IMR-90 (cell line): ENCODE measurements at regions not wholly inside any gene's neighbourhood (a gene's known extent, or its start where the extent isn't known, plus 50 kb on each side); places are given as distances from the start of the nearest gene placed in this dataset.

Experiments
- ATAC-seq: fragments of 200-7000 bp; cut with Tn5 transposase; 2 replicates; pipeline ENCODE4 v1.9.1; 2020; ENCODE audit warnings: low read depth, mild to moderate bottlenecking, moderate library complexity
- BruUV-seq: library from RNA; stranded (reverse); fragments of 400-500 nt; replicated peaks from 2 replicates; lab custom pipeline; 2021; lab: Mats Ljungman, UMichigan
- CTCF ChIA-PET: fragments of 300-600 bp; formaldehyde crosslinking; extraction: SDS; loops from one replicate; lab custom pipeline; 2021; ENCODE audit warnings: antibody characterized with exemption; lab: Yijun Ruan, JAX
- POLR2A ChIA-PET: fragments of 300-600 bp; sonication (Branson Sonifier 250); formaldehyde crosslinking; loops from one replicate; lab custom pipeline; 2022; ENCODE audit warnings: antibody characterized with exemption; ENCODE audit not compliant: unreplicated experiment; lab: Charles Lee
- DNase-seq: peaks from one replicate; pipeline ENCODE4 v3.0.0; 2013
- H2AFZ ChIP-seq: replicated peaks from 2 replicates; pipeline ENCODE3; 2013; ENCODE audit warnings: low read length, mild to moderate bottlenecking; ENCODE audit not compliant: poor library complexity
- H2AK5ac ChIP-seq: 2 replicates; pipeline ENCODE4 v1.6.1; 2013; ENCODE audit warnings: low read depth, low read length, inconsistent platforms
- H2AK9ac ChIP-seq: replicated peaks from 2 replicates; pipeline ENCODE3; 2013; ENCODE audit warnings: mild to moderate bottlenecking, low read depth, low read length, moderate library complexity; ENCODE audit not compliant: poor library complexity
- H2BK120ac ChIP-seq: 2 replicates; pipeline ENCODE4 v1.6.1; 2013; ENCODE audit warnings: low read depth, low read length, inconsistent platforms
- H2BK15ac ChIP-seq: 3 replicates; pipeline ENCODE4 v1.6.1; 2013; ENCODE audit warnings: low read depth, low read length, inconsistent platforms
- H2BK20ac ChIP-seq: 2 replicates; pipeline ENCODE4 v1.6.1; 2013; ENCODE audit warnings: low read depth, mild to moderate bottlenecking, inconsistent platforms, low read length, moderate library complexity
- H2BK5ac ChIP-seq: 2 replicates; pipeline ENCODE4 v1.6.1; 2013; ENCODE audit warnings: mild to moderate bottlenecking, low read depth, low read length, inconsistent platforms; ENCODE audit not compliant: poor library complexity, severe bottlenecking
- H3K14ac ChIP-seq: replicated peaks from 2 replicates; pipeline ENCODE4 v1.6.1; 2013; ENCODE audit warnings: low read depth, low read length, inconsistent platforms
- H3K18ac ChIP-seq: 2 replicates; pipeline ENCODE4 v1.6.1; 2013; ENCODE audit warnings: low read depth, low read length, control low read depth
- H3K23ac ChIP-seq: 2 replicates; pipeline ENCODE4 v1.6.1; 2013; ENCODE audit warnings: low read depth, low read length, inconsistent platforms
- H3K27ac ChIP-seq: 2 replicates; pipeline ENCODE4 v1.5.1; 2013; ENCODE audit warnings: mild to moderate bottlenecking, control low read depth, low read length; ENCODE audit not compliant: insufficient read depth
- H3K27me3 ChIP-seq: 2 replicates; pipeline ENCODE4 v1.6.1; 2013; ENCODE audit warnings: low read length; ENCODE audit not compliant: control insufficient read depth, insufficient read depth
- H3K36me3 ChIP-seq: 2 replicates; pipeline ENCODE4 v1.6.1; 2013; ENCODE audit warnings: low read length, mixed read lengths; ENCODE audit not compliant: control insufficient read depth, insufficient read depth
- H3K4ac ChIP-seq: 2 replicates; pipeline ENCODE4 v1.6.1; 2013; ENCODE audit warnings: low read depth, low read length, inconsistent platforms
- H3K4me1 ChIP-seq: 2 replicates; pipeline ENCODE4 v1.6.1; 2013; ENCODE audit warnings: low read length, mixed read lengths; ENCODE audit not compliant: control insufficient read depth, insufficient read depth
- H3K4me2 ChIP-seq: 2 replicates; pipeline ENCODE4 v1.6.1; 2013; ENCODE audit warnings: low read depth, mild to moderate bottlenecking, control low read depth, low read length, moderate library complexity
- H3K4me3 ChIP-seq: 2 replicates; pipeline ENCODE4 v1.5.1; 2013; ENCODE audit warnings: low read depth, mild to moderate bottlenecking, control low read depth, low read length, moderate library complexity; ENCODE audit not compliant: insufficient read depth
- H3K56ac ChIP-seq: 2 replicates; pipeline ENCODE4 v1.6.1; 2013; ENCODE audit warnings: low read length, inconsistent platforms; ENCODE audit not compliant: insufficient read depth; ENCODE audit errors: extremely low read depth
- H3K79me1 ChIP-seq, 2 experiments: 2 replicates each; pipeline ENCODE4 v1.6.1; 2013; ENCODE audit warnings: low read length in 2 of 2, inconsistent platforms in 1 of 2, low read depth in 1 of 2
- H3K9ac ChIP-seq: 2 replicates; pipeline ENCODE4 v1.6.1; 2013; ENCODE audit warnings: low read depth, low read length, control low read depth
- H3K9me1 ChIP-seq: 2 replicates; pipeline ENCODE4 v1.6.1; 2013; ENCODE audit warnings: low read length, inconsistent platforms; ENCODE audit not compliant: insufficient read depth
- H3K9me3 ChIP-seq: 2 replicates; pipeline ENCODE4 v1.6.1; 2013; ENCODE audit warnings: low read length; ENCODE audit not compliant: control insufficient read depth, insufficient read depth
- H4K20me1 ChIP-seq: 2 replicates; pipeline ENCODE4 v1.6.1; 2013; ENCODE audit warnings: low read length, inconsistent platforms; ENCODE audit not compliant: insufficient read depth
- H4K5ac ChIP-seq: 2 replicates; pipeline ENCODE4 v1.6.1; 2013; ENCODE audit warnings: mild to moderate bottlenecking, low read depth, low read length, control low read depth
- H4K8ac ChIP-seq, 2 experiments: 2 replicates each; pipeline ENCODE4 v1.6.1; 2013; ENCODE audit warnings: low read depth in 2 of 2, low read length in 2 of 2, control low read depth in 1 of 2, inconsistent platforms in 1 of 2
- H4K91ac ChIP-seq: 2 replicates; pipeline ENCODE4 v1.6.1; 2013; ENCODE audit warnings: low read depth, low read length, inconsistent platforms; ENCODE audit not compliant: insufficient read depth
- NFE2L2 ChIP-seq: fragments of 150-350 bp; IDR thresholded peaks from 2 replicates; pipeline ENCODE4 v1.6.1; 2016; ENCODE audit warnings: low read depth, mild to moderate bottlenecking, low read length
- RAD21 ChIP-seq: IDR thresholded peaks from 2 replicates; pipeline ENCODE4 v1.6.1; 2012; ENCODE audit warnings: low read length, improper control_type of control experiment
- SMC3 ChIP-seq: fragments of 150-350 bp; IDR thresholded peaks from 2 replicates; pipeline ENCODE4 v1.6.1; 2016; ENCODE audit warnings: low read depth, mild to moderate bottlenecking, antibody characterized with exemption, low read length, moderate library complexity
- WGBS, 2 experiments: methylation state at CpG; one replicate each; pipeline versions ENCODE4 v1.1.5 to v1.1.7; 2013; ENCODE audit warnings: missing lambda C conversion rate in 2 of 2; ENCODE audit not compliant: insufficient read length in 1 of 2; ENCODE audit errors: extremely low coverage in 2 of 2; 5-methylcytosine and 5-hydroxymethylcytosine counted together
- dilution Hi-C: fragments of 300-500 bp; cut with HindIII; formaldehyde crosslinking; loops from one replicate; pipeline ENCODE4 v1.14.3; 2018; ENCODE audit warnings: low sequenced_read_pairs; ENCODE audit not compliant: unreplicated experiment
- in situ Hi-C: fragments of 300-500 bp; cut with MboI; formaldehyde crosslinking; loops from 3 replicates; pipeline ENCODE4 v1.14.3; 2019; ENCODE audit warnings: low sequenced_read_pairs, inconsistent platforms, mixed read lengths
- intact Hi-C: fragments of 100-400 bp; cut with micrococcal nuclease; formaldehyde crosslinking; loops from 2 replicates; pipeline ENCODE4 v1.10.0; 2022
- TF ChIP-seq, protein P1 (sequence below): conservative IDR thresholded peaks from 2 replicates; pipeline ENCODE4 v1.5.1; 2012; ENCODE audit warnings: mild to moderate bottlenecking, low read depth, low read length, improper control_type of control experiment

DNA sequence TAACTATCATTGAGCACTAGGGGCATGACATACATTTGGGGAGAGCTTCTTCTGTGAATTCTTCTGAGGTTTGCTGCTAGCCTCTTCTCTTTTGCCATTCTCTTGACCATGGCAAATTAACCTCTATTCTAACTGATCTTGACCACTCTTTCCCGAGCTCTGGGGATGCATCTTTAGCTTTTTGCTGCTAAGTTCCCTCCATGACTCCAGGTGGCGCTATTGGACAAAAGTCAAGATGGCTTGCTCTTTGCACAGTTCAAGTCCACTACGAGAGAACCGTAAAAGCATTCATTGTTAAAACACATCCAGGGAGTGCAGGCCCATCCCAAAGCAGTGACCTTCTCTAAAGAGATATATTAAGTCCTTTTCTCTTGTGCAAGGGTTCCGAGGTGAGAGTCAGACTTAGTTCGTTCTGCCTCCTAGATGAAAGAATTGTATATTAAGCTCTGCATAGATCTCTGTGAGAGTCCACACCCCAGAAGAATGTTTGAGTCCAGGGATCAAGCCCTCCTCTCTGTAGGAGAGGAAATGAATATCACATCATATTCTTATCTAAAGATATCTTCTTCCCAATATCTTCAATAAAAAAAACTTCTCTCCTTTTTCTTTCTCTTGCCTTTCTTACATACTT lies 1152.9 kb upstream of the CDH6 start:
- H3K36me3 ChIP-seq, result no peaks in the 10 kb centered on the region
- peak; percentile 44 for TF ChIP-seq SMC3
- TF ChIP-seq, protein P1, sequence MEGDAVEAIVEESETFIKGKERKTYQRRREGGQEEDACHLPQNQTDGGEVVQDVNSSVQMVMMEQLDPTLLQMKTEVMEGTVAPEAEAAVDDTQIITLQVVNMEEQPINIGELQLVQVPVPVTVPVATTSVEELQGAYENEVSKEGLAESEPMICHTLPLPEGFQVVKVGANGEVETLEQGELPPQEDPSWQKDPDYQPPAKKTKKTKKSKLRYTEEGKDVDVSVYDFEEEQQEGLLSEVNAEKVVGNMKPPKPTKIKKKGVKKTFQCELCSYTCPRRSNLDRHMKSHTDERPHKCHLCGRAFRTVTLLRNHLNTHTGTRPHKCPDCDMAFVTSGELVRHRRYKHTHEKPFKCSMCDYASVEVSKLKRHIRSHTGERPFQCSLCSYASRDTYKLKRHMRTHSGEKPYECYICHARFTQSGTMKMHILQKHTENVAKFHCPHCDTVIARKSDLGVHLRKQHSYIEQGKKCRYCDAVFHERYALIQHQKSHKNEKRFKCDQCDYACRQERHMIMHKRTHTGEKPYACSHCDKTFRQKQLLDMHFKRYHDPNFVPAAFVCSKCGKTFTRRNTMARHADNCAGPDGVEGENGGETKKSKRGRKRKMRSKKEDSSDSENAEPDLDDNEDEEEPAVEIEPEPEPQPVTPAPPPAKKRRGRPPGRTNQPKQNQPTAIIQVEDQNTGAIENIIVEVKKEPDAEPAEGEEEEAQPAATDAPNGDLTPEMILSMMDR, result peak; percentile 59
- TF ChIP-seq NFE2L2, result no peak
- TF ChIP-seq RAD21, result peak; percentile 68
- no peak overlapping the region for H2BK120ac ChIP-seq
- H3K18ac ChIP-seq, result no peak overlapping the region
- no peak overlapping the region for H2AK5ac ChIP-seq
- H4K8ac ChIP-seq, result no peak overlapping the region
- no peaks in the 10 kb centered on the region for H4K20me1 ChIP-seq
- no peak overlapping the region for H3K27ac ChIP-seq
- no peak overlapping the region for H2BK20ac ChIP-seq
- no peak overlapping the region for H2AFZ ChIP-seq
- 10% methylated on average over 2 of the region's 6 CpGs; no CpG with 5 or more reads in 1 of the 2 experiments for WGBS, 2 experiments
- ChIA-PET CTCF (interaction anchor here (0.5 to 1.7 kb wide), 13 partner anchors 9 to 1205 kb away, joined by 3 to 7 read pairs (median 4); no protein-coding TSS in a partner anchor), POLR2A (no interaction called here)
- no peak for ATAC-seq
- no peak overlapping the region for H4K5ac ChIP-seq
- no peaks in the 10 kb centered on the region for H3K9me1 ChIP-seq
- intact Hi-C loops, result no loop called here
- no peaks in the 10 kb centered on the region for H3K27me3 ChIP-seq
- H2BK15ac ChIP-seq, result no peak overlapping the region
- no TSS peak for BruUV-seq
- no peak overlapping the region for H2AK9ac ChIP-seq
- H3K9ac ChIP-seq, result no peak overlapping the region
- H3K23ac ChIP-seq, result no peak overlapping the region
- H3K4me1 ChIP-seq, result no peaks in the 10 kb centered on the region
- peak; percentile 31 for DNase-seq
- no peak overlapping the region for H3K4me2 ChIP-seq
- H3K56ac ChIP-seq, result no peak overlapping the region
- H3K4me3 ChIP-seq, result no peak overlapping the region
- in situ Hi-C loops, result loop anchor here (25.0 kb wide), 2 partner anchors 1222 to 1447 kb away; no protein-coding TSS in a partner anchor
- H2BK5ac ChIP-seq, result no peak overlapping the region
- dilution Hi-C loops, result no loop called here
- no peak overlapping the region for H3K4ac ChIP-seq
- H4K91ac ChIP-seq, result no peak overlapping the region
- H3K9me3 ChIP-seq, result peaks cover 7% of the 10 kb centered on the region; the same call in 1 of the 2 replicates
- H3K79me1 ChIP-seq, result no peaks in the 10 kb centered on the region
- no peak overlapping the region for H3K14ac ChIP-seq
